ENCODE measurements at regions not wholly inside any gene's neighbourhood (a gene's known extent, or its start where the extent isn't known, plus 50 kb on each side); places are given as distances from the start of the nearest gene placed in this dataset.

DNA sequence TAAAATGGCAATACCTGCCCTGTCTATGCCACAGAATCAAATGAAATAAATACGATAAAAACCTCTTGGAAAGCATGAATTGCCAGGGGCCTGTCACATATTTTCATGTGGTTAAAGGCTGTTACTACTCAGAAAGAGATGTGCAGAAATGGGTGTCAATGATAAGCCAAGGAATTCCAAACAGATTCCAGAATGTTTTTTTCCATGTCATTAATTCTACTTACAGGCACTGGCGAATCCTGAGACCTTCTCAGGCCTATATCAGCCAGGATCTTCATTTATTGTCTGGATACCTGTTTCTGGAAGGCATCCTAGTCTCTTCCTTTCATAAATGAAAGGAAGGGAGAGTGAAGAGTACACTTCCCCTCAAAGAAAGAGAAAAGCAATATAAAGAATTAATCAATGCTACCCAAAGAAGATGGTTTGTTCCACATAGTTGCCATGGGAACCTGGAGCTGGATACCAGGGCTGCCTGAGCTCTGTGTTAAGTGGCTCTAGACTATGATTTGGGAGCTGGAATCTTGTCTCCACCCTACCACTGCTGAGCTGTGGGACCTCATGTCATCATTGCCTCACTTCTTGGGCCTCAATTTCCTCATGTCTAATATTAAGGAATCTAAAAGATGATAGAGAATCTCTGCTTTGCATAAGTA, 335.1 kb upstream of the SKOR2 start:
- no peak overlapping the region for H3K4me3 ChIP-seq
- no peak overlapping the region for H3K4me2 ChIP-seq
- H3K9me3 ChIP-seq: no peaks in the 10 kb centered on the region
- peaks cover 3% of the 10 kb centered on the region; the same call in 1 of the 2 replicates for H3K4me1 ChIP-seq
- TF ChIP-seq Cebpa-rat (IDR thresholded peaks at IDR 0.05): no peak
- no peak overlapping the region for H3K9ac ChIP-seq
- H3K27me3 ChIP-seq: no peaks in the 10 kb centered on the region
- no peak overlapping the region for H3K27ac ChIP-seq
- no peaks in the 10 kb centered on the region for H4K20me1 ChIP-seq
- no peaks in the 10 kb centered on the region for H3K36me3 ChIP-seq

DNA sequence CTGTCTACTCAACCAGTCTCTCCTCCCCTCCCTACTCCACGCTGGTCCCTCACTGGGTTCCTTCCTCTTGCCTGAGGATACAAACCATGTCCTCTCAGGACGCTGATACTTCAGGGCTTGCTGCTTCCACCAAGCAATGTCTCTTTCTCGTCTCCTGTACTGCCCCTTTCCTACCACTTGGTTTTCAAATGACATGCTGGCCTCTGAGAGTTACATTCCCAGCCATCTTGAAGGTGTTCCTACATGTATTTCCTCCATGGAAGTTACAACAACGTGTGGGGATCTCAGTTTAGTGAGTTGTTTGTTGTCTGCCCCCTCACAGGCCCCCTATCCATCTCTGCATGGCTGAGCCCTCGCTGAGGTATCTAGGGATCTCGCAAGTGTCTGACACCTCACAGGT, 334.5 kb upstream of the SKOR2 start:
- no peaks in the 10 kb centered on the region for H3K4me1 ChIP-seq
- H3K9ac ChIP-seq: no peak overlapping the region
- H4K20me1 ChIP-seq: no peaks in the 10 kb centered on the region
- H3K27me3 ChIP-seq: no peaks in the 10 kb centered on the region
- no peaks in the 10 kb centered on the region for H3K36me3 ChIP-seq
- H3K4me3 ChIP-seq: no peak overlapping the region
- H3K4me2 ChIP-seq: no peak overlapping the region
- no peaks in the 10 kb centered on the region for H3K9me3 ChIP-seq
- no peak overlapping the region for H3K27ac ChIP-seq
- TF ChIP-seq Cebpa-rat (IDR thresholded peaks at IDR 0.05): no peak

DNA sequence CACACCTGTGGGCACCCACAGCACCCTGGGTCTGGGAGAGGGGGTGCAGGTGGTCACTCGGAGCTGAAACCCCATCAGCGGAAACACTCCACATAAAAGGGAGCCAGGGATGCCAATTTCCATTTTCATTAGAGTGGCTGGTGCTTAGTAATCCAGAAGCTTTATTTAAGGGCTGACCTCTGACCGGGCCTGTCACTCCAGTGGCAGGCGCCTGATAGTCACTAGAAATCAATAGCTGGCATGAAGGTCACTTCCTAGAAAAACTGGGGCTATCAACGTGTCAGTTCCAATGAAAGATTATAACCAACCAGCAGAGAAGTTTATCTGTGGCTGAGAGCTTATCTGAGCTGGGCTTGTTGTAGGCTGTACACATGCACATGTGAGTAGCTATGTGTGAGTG, 333.7 kb upstream of the SKOR2 start:
- H3K4me1 ChIP-seq: no peaks in the 10 kb centered on the region

DNA sequence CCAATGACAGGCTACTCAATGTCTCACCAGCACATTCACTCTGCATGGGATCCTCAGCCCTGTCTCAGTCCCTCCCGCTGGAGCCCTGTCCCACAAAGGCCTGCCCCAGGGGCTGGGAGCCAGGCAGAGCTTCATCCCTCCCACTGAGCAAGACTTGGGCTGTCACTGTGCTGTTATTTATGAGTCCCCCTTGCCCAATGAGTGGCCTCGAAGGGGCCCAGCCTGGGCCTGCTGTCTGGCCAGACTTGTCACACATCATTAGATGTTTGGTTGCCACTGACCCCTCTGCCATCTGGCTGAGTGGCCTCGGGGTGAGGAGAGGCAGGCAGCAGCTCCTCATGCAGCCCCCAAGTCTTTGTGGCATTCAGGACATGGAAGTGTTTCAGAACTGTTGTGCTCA, 330.6 kb upstream of the SKOR2 start:
- Histone ChIP-seq H4K20me1 (no peaks in the 10 kb centered on the region), H3K9me3 (no peaks in the 10 kb centered on the region), H3K27ac (no peak overlapping the region), H3K9ac (no peak overlapping the region), H3K4me2 (no peak overlapping the region), H3K36me3 (no peaks in the 10 kb centered on the region), H3K4me3 (no peak overlapping the region), H3K27me3 (no peaks in the 10 kb centered on the region), H3K4me1 (no peaks in the 10 kb centered on the region)
- TF ChIP-seq Cebpa-rat (IDR thresholded peaks at IDR 0.05): no peak

More for the DNA sequence above, 333.7 kb upstream of the SKOR2 start:
- H3K27ac ChIP-seq: no peak overlapping the region
- no peaks in the 10 kb centered on the region for H4K20me1 ChIP-seq
- H3K36me3 ChIP-seq: no peaks in the 10 kb centered on the region
- H3K4me2 ChIP-seq: no peak overlapping the region
- no peak overlapping the region for H3K9ac ChIP-seq
- TF ChIP-seq Cebpa-rat (IDR thresholded peaks at IDR 0.05): no peak
- no peak overlapping the region for H3K4me3 ChIP-seq
- no peaks in the 10 kb centered on the region for H3K27me3 ChIP-seq
- H3K9me3 ChIP-seq: no peaks in the 10 kb centered on the region

DNA sequence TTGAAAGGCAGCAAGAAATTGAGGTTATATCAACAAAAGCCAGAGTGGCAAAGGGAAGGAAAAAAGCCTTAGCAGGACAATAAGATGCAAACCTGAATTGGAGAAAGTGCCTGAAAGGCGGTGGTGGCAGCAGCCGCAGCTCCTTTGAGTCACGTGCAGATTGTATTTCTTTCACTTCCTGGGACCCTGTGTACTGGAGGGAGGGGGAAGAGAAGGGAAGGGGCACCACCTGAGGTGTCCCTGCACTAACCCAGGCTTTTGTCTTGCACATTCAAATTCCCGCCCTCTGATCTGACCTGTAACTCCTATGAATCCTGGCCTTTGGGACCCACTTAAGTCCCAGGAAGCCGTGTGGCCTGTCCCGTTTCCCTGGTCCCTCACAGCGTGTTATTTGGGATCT, 326.1 kb upstream of the SKOR2 start:
- Histone ChIP-seq H3K4me3 (no peak overlapping the region), H3K9me3 (no peaks in the 10 kb centered on the region), H3K36me3 (no peaks in the 10 kb centered on the region), H3K4me2 (no peak overlapping the region), H4K20me1 (no peaks in the 10 kb centered on the region), H3K4me1 (no peaks in the 10 kb centered on the region), H3K27ac (no peak overlapping the region), H3K27me3 (no peaks in the 10 kb centered on the region), H3K9ac (no peak overlapping the region)
- TF ChIP-seq Cebpa-rat (IDR thresholded peaks at IDR 0.05): no peak

DNA sequence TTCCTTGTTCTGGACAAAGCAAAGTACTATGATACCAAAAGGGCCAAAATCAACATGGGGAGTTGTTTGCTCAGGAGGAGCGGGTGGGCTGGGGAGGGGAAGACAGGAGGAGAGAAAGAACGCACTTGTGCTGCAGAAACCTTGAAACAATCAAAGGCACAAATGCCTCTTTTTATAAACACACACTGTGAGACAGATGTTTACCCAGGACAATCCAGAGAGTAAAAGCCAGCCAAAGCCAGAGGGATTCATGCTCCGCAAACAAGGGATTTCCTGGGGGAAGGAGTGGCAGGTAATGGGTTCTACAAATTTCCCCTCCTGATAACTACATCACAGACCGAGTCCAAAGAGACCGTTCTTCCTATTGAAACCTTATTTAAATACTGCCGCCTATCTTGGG, 323.5 kb upstream of the SKOR2 start:
- Histone ChIP-seq H3K9me3 (no peaks in the 10 kb centered on the region), H3K4me3 (no peak overlapping the region), H3K27me3 (no peaks in the 10 kb centered on the region), H3K4me2 (no peak overlapping the region), H3K36me3 (no peaks in the 10 kb centered on the region), H3K4me1 (no peaks in the 10 kb centered on the region), H4K20me1 (no peaks in the 10 kb centered on the region), H3K27ac (no peak overlapping the region), H3K9ac (no peak overlapping the region)
- TF ChIP-seq Cebpa-rat (IDR thresholded peaks at IDR 0.05): no peak

DNA sequence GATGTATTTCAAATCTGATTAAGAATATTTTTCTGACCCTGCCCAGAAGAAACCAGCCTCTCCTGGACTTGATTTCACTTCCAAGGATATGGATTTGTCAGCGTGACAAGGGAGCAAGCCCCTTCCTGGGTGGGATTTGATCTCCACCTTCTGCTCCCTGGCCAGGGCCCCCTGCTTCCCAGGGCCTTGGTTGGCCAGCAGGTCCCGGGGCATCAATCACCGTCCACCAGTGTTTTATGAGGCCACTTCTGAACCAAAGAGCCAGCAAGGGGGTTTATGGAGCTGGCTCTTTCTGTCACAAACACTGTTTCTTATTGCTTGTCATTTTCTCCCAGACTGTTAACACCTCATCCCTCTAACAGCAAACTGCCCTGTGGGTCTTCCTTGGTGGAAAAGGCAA, 320.5 kb upstream of the SKOR2 start:
- H3K9ac ChIP-seq: no peak overlapping the region
- no peak overlapping the region for H3K4me2 ChIP-seq
- no peaks in the 10 kb centered on the region for H3K9me3 ChIP-seq
- H3K27ac ChIP-seq: no peak overlapping the region
- no peak overlapping the region for H3K4me3 ChIP-seq
- no peaks in the 10 kb centered on the region for H3K36me3 ChIP-seq
- no peak for TF ChIP-seq Cebpa-rat (IDR thresholded peaks at IDR 0.05)
- H4K20me1 ChIP-seq: no peaks in the 10 kb centered on the region
- no peaks in the 10 kb centered on the region for H3K4me1 ChIP-seq
- H3K27me3 ChIP-seq: no peaks in the 10 kb centered on the region

DNA sequence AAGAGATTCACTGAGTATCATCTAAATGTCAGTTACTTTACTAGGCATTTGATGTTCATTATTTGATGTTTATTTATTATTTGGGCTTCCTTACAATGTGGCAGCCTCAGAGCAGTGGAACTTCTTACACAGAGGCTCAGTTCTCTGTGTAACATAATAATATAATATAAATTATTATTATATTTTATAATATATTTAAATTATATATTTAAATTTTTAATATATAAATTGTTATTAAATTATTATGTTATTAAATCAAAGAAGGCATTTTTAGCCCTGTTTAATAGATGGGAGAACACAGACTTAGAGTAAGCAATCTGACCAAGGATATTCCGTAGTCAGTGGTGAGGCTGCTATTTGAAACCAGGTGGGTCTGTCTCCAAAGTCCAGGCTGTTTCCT, 315.3 kb upstream of the SKOR2 start:
- H3K4me2 ChIP-seq: no peak overlapping the region
- no peaks in the 10 kb centered on the region for H4K20me1 ChIP-seq
- no peaks in the 10 kb centered on the region for H3K36me3 ChIP-seq
- no peaks in the 10 kb centered on the region for H3K4me1 ChIP-seq
- no peak overlapping the region for H3K9ac ChIP-seq
- no peak for TF ChIP-seq Cebpa-rat (IDR thresholded peaks at IDR 0.05)
- no peaks in the 10 kb centered on the region for H3K27me3 ChIP-seq
- no peak overlapping the region for H3K4me3 ChIP-seq
- peaks cover 5% of the 10 kb centered on the region; the same call in 1 of the 2 replicates for H3K9me3 ChIP-seq
- no peak overlapping the region for H3K27ac ChIP-seq

DNA sequence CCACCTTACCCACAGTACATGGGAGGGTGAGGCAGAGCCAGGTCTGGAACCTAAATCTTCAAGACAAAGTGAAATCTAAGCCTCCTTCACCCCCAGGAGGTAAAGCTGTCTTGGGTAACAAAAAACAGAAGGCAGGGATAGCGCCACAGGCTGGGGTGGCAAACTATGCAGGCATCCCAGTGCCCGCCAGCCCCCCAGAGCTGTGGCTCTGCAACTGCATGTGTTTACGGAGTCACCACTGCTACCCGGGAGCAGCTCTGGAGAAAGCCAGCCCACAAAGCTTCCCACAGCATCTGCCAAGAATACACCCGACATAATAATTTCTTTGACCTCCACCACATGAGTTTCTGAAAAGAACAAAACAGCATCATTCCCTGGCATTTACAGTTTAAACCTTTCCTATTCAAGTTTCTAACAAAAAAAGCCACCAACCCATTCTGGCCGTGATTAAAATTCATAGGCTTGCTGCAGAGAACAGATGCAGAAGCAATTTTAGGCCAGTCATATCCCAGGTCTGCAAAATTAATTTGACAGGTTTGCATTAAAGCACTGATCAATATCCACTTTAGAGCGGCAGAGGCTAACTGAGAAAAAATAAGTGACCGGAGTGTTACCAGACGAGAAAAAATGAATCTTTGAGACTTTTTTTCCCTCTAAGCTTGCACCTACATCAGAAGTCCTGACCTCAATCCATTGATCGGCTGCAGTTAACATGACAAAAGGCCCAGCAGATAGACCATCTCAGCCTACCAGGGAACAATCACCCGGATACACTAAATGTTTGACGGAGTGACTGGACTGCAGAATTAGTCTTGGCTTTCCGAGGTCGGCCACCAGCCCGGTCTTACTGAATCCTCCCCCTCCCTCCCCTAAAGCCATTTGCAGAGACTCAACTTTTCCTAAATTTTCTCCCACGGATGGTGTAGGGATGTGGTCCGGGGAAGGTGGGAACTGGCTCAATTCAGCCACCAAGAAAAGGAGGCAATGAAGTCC, 309.6 kb upstream of the SKOR2 start:
- no peak overlapping the region for H3K4me3 ChIP-seq
- peaks cover 22% of the 10 kb centered on the region for H3K4me1 ChIP-seq
- H3K36me3 ChIP-seq: no peaks in the 10 kb centered on the region
- H3K27me3 ChIP-seq: peaks cover 3% of the 10 kb centered on the region
- TF ChIP-seq Cebpa-rat (IDR thresholded peaks at IDR 0.05): no peak
- H3K27ac ChIP-seq: no peak overlapping the region
- H3K9me3 ChIP-seq: peaks cover 5% of the 10 kb centered on the region; the same call in 1 of the 2 replicates
- no peak overlapping the region for H3K4me2 ChIP-seq
- H4K20me1 ChIP-seq: no peaks in the 10 kb centered on the region
- H3K9ac ChIP-seq: no peak overlapping the region

DNA sequence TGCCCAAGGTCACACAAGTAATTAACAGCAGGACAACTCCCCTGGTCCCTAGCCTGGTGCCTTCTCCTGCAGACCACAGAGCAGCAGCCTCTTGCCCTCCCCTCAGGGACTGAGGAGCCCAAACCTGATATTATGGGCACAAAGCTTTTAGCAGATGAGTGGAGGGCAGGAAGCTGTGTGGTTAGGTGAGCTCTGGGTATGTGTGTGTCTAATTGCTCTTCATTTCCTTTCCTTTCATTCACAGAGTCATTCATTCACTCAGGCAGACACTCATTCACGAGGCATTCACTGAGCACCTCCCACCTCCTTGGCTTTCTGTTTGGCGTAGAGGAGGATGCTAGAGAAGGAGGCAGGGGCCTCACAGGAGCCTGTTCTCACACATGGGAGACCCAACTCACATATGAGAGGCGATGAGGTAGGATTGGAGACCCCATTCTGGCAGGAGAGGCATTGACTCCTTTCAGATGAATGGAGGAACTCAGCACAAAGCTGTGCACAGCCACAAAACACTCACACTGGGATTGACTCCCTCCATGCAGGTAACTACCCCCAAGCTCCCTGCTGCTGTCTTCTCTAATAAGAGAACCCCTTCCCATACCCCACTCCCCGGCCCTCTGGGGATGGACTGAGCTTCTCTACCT, 306.8 kb upstream of the SKOR2 start:
- H3K4me2 ChIP-seq: peak overlapping the region; percentile 62
- no peaks in the 10 kb centered on the region for H4K20me1 ChIP-seq
- no peak for TF ChIP-seq Cebpa-rat (IDR thresholded peaks at IDR 0.05)

More for the DNA sequence above, 306.8 kb upstream of the SKOR2 start:
- no peaks in the 10 kb centered on the region for H3K36me3 ChIP-seq
- peaks cover 5% of the 10 kb centered on the region; the same call in 1 of the 2 replicates for H3K9me3 ChIP-seq
- no peak overlapping the region for H3K27ac ChIP-seq
- H3K9ac ChIP-seq: no peak overlapping the region
- no peak overlapping the region for H3K4me3 ChIP-seq
- H3K27me3 ChIP-seq: peaks cover 3% of the 10 kb centered on the region
- H3K4me1 ChIP-seq: peaks cover 32% of the 10 kb centered on the region
